ENCODE measurements at regions not wholly inside any gene's neighbourhood (a gene's known extent, or its start where the extent isn't known, plus 50 kb on each side); places are given as distances from the start of the nearest gene placed in this dataset.

DNA sequence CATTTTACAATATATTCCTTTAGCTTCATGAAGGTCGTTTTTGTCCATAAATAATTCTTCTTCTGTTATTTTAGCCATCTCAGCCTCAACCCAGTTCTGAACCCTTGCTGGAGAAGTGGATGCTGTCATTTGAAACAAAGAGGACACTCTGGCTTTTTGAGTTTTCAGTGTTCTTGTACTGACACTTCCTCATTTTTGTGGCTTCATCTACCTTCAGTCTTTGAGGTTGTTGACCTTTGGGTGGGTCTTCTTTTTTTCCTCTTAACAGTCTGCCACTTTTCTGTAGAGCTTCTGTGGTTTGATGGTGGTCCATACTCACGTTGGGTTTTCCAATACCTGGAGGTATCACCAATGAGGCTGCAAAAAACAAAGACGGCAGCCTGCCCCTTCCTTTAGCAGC is 650.9 kb downstream of the PDCD6IP start:
- TF ChIP-seq CTCF (IDR thresholded peaks at IDR 0.05) (no peak), EZH2 (IDR thresholded peaks at IDR 0.05; ENCODE audit: borderline replicate concordance, insufficient read depth, low read depth, low read length, poor library complexity, severe bottlenecking) (no peak)
